ENCODE measurements at regions not wholly inside any gene's neighbourhood (a gene's known extent, or its start where the extent isn't known, plus 50 kb on each side); places are given as distances from the start of the nearest gene placed in this dataset.
"Not testable (repeated sequence)": the region's sequence is repeated elsewhere in the genome, so short reads cannot be mapped to it uniquely, and the experiment has no call there.

DNA sequence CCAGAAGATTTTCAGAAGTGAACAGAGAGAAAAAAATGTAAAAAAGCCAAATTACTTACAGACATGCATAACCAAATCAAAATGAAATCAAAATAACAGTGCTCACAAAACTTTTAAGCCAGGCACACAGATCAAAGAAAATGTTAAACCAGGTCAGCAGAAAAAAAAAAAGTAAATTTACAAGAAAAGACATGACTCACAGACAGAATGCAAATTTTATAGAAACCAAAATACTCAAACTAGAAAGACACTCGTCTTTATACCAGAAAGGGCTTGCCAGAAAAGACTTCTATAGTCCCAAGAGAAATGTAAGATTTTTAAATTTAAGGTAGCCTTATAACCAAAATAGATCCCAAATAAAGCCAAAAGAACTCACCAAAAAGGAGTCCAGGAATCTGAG lies 86.5 kb upstream of the COG2 start:
- ChIA-PET POLR2A (ENCODE audit: partially characterized antibody) (no interaction called here), CTCF (ENCODE audit: partially characterized antibody) (no interaction called here)
- Histone ChIP-seq H3K9me3 (ENCODE audit: control insufficient read depth in 1 of 2, low read length in 2 of 2) (no peaks in the 10 kb centered on the region), H3K4me3 (ENCODE audit: low read length in 2 of 2) (no peak overlapping the region), H3K27ac (ENCODE audit: low read depth, low read length) (no peak overlapping the region), H3K36me3 (ENCODE audit: insufficient read depth, low read length) (no peaks in the 10 kb centered on the region), H3K4me1 (ENCODE audit: insufficient read depth, low read length) (no peaks in the 10 kb centered on the region), H3K27me3 (ENCODE audit: insufficient read depth, low read length) (no peaks in the 10 kb centered on the region)
- intact Hi-C loops (cut with micrococcal nuclease) = no loop called here
- Mint-ChIP-seq H3K27ac (no peak overlapping the region), H3K36me3 (no peaks in the 10 kb centered on the region), H3K4me3 (no peak overlapping the region), H3K9me3 (peaks cover 0 to 3% (median 0%) of the 10 kb centered on the region in 8 donors), H3K4me1 (no peaks in the 10 kb centered on the region), H3K27me3 (peaks cover 11 to 14% of the 10 kb centered on the region in 2 donors)
- no peak for DNase-seq

DNA sequence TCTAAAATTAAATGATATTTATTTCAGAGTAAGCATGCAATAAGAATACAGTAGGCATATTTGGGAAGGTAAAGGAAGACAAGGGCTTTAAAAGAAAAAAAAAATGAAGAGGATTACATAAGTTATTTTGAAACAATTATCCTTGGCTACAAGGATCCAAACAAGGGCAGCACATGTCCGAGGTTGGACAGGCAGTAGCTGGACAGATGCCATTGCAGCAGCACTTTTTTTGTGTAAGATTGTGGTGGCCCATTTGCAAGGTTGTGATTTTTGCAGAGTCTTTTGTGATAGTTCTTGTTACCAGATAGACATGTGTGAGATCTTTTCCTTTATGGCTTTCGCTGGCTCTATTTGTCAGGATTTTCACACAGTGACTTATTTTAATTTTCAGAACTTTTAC lies 89.4 kb upstream of the COG2 start:
- DNase-seq = no peak
- intact Hi-C loops (cut with micrococcal nuclease) = no loop called here
- Mint-ChIP-seq H3K27me3 (peaks cover 11 to 13% of the 10 kb centered on the region in 2 donors), H3K4me3 (no peak overlapping the region), H3K4me1 (no peaks in the 10 kb centered on the region), H3K9me3 (peaks cover 0 to 3% (median 0%) of the 10 kb centered on the region in 8 donors), H3K36me3 (no peaks in the 10 kb centered on the region), H3K27ac (no peak overlapping the region)
- Histone ChIP-seq H3K4me3 (ENCODE audit: low read length in 2 of 2) (no peak overlapping the region), H3K27ac (ENCODE audit: low read depth, low read length) (no peak overlapping the region), H3K9me3 (ENCODE audit: control insufficient read depth in 1 of 2, low read length in 2 of 2) (no peaks in the 10 kb centered on the region), H3K36me3 (ENCODE audit: insufficient read depth, low read length) (no peaks in the 10 kb centered on the region), H3K27me3 (ENCODE audit: insufficient read depth, low read length) (no peaks in the 10 kb centered on the region), H3K4me1 (ENCODE audit: insufficient read depth, low read length) (no peaks in the 10 kb centered on the region)
- CTCF ChIA-PET (ENCODE audit: partially characterized antibody) = no interaction called here
- POLR2A ChIA-PET (ENCODE audit: partially characterized antibody) = no interaction called here

DNA sequence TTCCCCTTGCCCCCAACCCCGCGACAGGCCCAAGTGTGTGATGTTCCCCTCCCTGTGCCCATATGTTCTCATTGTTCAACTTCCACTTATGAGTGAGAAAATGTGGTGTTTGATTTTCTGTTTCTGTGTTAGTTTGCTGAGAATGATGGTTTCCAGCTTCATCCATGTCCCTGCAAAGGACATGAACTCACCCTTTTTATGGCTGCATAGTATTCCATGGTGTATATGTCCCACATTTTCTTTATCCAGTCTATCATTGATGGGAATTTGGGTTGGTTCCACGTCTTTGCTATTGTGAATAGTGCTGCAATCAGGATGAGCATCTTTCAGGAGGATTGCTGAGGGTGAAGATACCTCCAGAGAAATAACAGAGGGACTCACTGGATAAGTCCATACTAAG lies 91.3 kb upstream of the COG2 start:
- H3K36me3 Mint-ChIP-seq; H3K4me1 ChIP-seq (ENCODE audit: insufficient read depth, low read length); H3K36me3 ChIP-seq (ENCODE audit: insufficient read depth, low read length); H3K27me3 ChIP-seq (ENCODE audit: insufficient read depth, low read length); H3K4me1 Mint-ChIP-seq; H3K9me3 Mint-ChIP-seq; CTCF ChIA-PET (ENCODE audit: partially characterized antibody); H3K9me3 ChIP-seq (ENCODE audit: control insufficient read depth in 1 of 2, low read length in 2 of 2); POLR2A ChIA-PET (ENCODE audit: partially characterized antibody); H3K4me3 ChIP-seq (ENCODE audit: low read length in 2 of 2); intact Hi-C loops (cut with micrococcal nuclease); H3K27ac ChIP-seq (ENCODE audit: low read depth, low read length); DNase-seq; H3K4me3 Mint-ChIP-seq; H3K27ac Mint-ChIP-seq: not testable (repeated sequence)
- H3K27me3 Mint-ChIP-seq = peaks cover 12 to 13% of the 10 kb centered on the region in 2 donors

DNA sequence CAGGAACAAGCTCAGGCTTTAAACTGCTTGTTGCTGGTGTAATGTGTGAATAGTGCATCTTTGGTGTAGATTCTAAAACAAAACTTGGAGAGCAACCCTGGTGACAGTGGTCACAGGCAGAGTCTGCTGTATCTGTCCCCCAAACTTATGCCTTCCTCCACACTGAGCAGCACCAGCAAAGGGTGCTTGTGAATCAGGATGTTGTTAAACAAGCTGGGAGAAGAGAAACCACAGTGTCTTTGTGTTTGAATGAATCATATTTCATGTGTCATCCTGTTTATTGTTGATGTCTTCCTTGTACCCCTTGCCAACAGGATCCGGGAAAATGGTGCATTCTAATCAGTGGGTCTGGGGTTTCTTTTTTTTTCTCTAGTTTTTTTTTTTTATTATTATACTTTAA lies 91.9 kb upstream of the COG2 start:
- H3K27ac Mint-ChIP-seq = no peak overlapping the region
- ChIA-PET CTCF (ENCODE audit: partially characterized antibody) (no interaction called here), POLR2A (ENCODE audit: partially characterized antibody) (no interaction called here)
- H3K4me1 Mint-ChIP-seq = no peaks in the 10 kb centered on the region
- DNase-seq = no peak
- peaks cover 13% of the 10 kb centered on the region in 2 donors for H3K27me3 Mint-ChIP-seq
- H3K9me3 Mint-ChIP-seq = peaks cover 0 to 3% (median 0%) of the 10 kb centered on the region in 8 donors
- no peak overlapping the region for H3K4me3 ChIP-seq (ENCODE audit: low read length in 2 of 2)
- no peak overlapping the region for H3K4me3 Mint-ChIP-seq
- H3K27me3 ChIP-seq (ENCODE audit: insufficient read depth, low read length) = no peaks in the 10 kb centered on the region
- intact Hi-C loops (cut with micrococcal nuclease) = no loop called here
- no peaks in the 10 kb centered on the region for H3K36me3 Mint-ChIP-seq
- H3K36me3 ChIP-seq (ENCODE audit: insufficient read depth, low read length) = no peaks in the 10 kb centered on the region
- H3K4me1 ChIP-seq (ENCODE audit: insufficient read depth, low read length) = no peaks in the 10 kb centered on the region
- no peak overlapping the region for H3K27ac ChIP-seq (ENCODE audit: low read depth, low read length)
- H3K9me3 ChIP-seq (ENCODE audit: control insufficient read depth in 1 of 2, low read length in 2 of 2) = no peaks in the 10 kb centered on the region

DNA sequence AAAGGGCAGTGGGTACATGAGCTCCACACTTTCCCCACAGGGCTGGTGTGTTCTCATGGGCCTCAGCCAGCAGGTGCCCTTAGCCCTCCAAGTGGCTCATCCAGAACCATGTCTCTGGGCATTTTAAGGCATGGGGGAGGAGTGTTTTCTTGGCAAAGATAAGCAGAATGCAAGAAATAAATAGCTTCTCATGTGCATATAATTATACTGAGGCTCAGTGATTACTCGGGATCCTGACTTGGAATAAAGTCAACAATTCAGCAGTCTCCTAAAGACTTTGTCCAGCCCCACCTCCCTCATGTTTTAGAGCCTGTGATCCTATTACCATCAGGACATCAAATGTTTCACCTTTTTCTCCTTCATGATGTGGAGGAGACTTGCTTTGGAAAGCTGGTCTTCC lies 92.7 kb upstream of the COG2 start:
- H3K27me3 ChIP-seq (ENCODE audit: insufficient read depth, low read length) = no peaks in the 10 kb centered on the region
- no peaks in the 10 kb centered on the region for H3K4me1 ChIP-seq (ENCODE audit: insufficient read depth, low read length)
- Mint-ChIP-seq H3K4me3 (no peak overlapping the region), H3K27ac (no peak overlapping the region), H3K4me1 (no peaks in the 10 kb centered on the region), H3K9me3 (peaks cover 0 to 3% (median 0%) of the 10 kb centered on the region in 8 donors), H3K27me3 (peaks cover 13% of the 10 kb centered on the region in 2 donors), H3K36me3 (no peaks in the 10 kb centered on the region)
- DNase-seq = no peak
- H3K4me3 ChIP-seq (ENCODE audit: low read length in 2 of 2) = no peak overlapping the region
- no peaks in the 10 kb centered on the region for H3K36me3 ChIP-seq (ENCODE audit: insufficient read depth, low read length)
- intact Hi-C loops (cut with micrococcal nuclease) = no loop called here
- no peak overlapping the region for H3K27ac ChIP-seq (ENCODE audit: low read depth, low read length)
- no peaks in the 10 kb centered on the region for H3K9me3 ChIP-seq (ENCODE audit: control insufficient read depth in 1 of 2, low read length in 2 of 2)
- ChIA-PET POLR2A (ENCODE audit: partially characterized antibody) (no interaction called here), CTCF (ENCODE audit: partially characterized antibody) (no interaction called here)

DNA sequence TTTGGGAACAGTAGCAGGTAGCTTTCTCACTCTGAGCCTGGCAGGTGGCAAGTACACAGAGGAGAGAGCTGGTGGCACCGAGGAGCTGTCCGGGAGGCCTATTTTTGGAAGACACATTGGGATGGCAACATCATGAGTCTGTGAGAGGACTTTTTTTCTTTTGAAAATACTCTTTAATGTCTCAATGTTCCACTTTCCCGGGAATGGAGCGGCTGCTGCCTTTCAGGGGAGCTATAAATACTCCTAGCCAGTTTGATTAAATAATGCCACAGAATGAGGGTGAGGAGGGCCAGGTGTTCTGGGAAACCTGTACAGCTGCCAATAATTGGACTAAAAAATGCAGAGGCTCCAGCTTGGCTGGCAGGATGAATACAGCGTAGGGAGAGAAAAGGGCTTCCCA lies 93.3 kb upstream of the COG2 start:
- Histone ChIP-seq H3K27me3 (ENCODE audit: insufficient read depth, low read length) (no peaks in the 10 kb centered on the region), H3K27ac (ENCODE audit: low read depth, low read length) (no peak overlapping the region), H3K9me3 (ENCODE audit: control insufficient read depth in 1 of 2, low read length in 2 of 2) (no peaks in the 10 kb centered on the region), H3K4me3 (ENCODE audit: low read length in 2 of 2) (no peak overlapping the region), H3K4me1 (ENCODE audit: insufficient read depth, low read length) (no peaks in the 10 kb centered on the region), H3K36me3 (ENCODE audit: insufficient read depth, low read length) (no peaks in the 10 kb centered on the region)
- peaks cover 0 to 3% (median 0%) of the 10 kb centered on the region in 8 donors for H3K9me3 Mint-ChIP-seq
- H3K36me3 Mint-ChIP-seq = no peaks in the 10 kb centered on the region
- H3K27ac Mint-ChIP-seq = no peak overlapping the region
- DNase-seq = no peak
- H3K4me3 Mint-ChIP-seq = no peak overlapping the region
- ChIA-PET POLR2A (ENCODE audit: partially characterized antibody) (no interaction called here), CTCF (ENCODE audit: partially characterized antibody) (no interaction called here)
- no peaks in the 10 kb centered on the region for H3K4me1 Mint-ChIP-seq
- intact Hi-C loops (cut with micrococcal nuclease) = no loop called here
- H3K27me3 Mint-ChIP-seq = peaks cover 13% of the 10 kb centered on the region in 2 donors

DNA sequence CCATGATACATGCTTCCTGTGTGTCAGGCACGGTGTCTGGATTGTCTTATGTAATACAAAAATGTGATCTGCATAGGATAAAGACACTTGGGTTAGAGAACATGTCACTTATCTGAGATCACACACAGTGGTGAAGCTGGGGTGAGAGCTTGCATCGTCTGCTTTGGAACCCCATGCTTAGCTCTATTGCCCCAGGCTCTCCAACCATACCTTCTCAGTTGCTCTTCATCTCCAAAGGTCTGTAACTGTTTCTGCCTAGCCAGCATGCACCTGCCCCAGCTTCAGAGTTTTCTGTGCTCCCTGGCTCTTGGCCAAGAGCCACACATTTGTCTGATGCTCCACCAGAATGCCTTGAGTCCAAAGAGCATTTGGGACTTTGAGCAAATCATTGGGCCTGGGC lies 93.9 kb upstream of the COG2 start:
- Histone ChIP-seq H3K27me3 (ENCODE audit: insufficient read depth, low read length) (no peaks in the 10 kb centered on the region), H3K36me3 (ENCODE audit: insufficient read depth, low read length) (no peaks in the 10 kb centered on the region), H3K4me1 (ENCODE audit: insufficient read depth, low read length) (no peaks in the 10 kb centered on the region), H3K9me3 (ENCODE audit: control insufficient read depth in 1 of 2, low read length in 2 of 2) (no peaks in the 10 kb centered on the region), H3K27ac (ENCODE audit: low read depth, low read length) (no peak overlapping the region), H3K4me3 (ENCODE audit: low read length in 2 of 2) (no peak overlapping the region)
- ChIA-PET POLR2A (ENCODE audit: partially characterized antibody) (no interaction called here), CTCF (ENCODE audit: partially characterized antibody) (no interaction called here)
- intact Hi-C loops (cut with micrococcal nuclease) = no loop called here
- H3K4me1 Mint-ChIP-seq = no peaks in the 10 kb centered on the region
- DNase-seq = no peak
- H3K4me3 Mint-ChIP-seq = no peak overlapping the region
- peaks cover 0 to 3% (median 0%) of the 10 kb centered on the region in 8 donors for H3K9me3 Mint-ChIP-seq
- H3K27me3 Mint-ChIP-seq = peaks cover 7 to 13% of the 10 kb centered on the region in 2 donors
- no peaks in the 10 kb centered on the region for H3K36me3 Mint-ChIP-seq
- no peak overlapping the region for H3K27ac Mint-ChIP-seq

DNA sequence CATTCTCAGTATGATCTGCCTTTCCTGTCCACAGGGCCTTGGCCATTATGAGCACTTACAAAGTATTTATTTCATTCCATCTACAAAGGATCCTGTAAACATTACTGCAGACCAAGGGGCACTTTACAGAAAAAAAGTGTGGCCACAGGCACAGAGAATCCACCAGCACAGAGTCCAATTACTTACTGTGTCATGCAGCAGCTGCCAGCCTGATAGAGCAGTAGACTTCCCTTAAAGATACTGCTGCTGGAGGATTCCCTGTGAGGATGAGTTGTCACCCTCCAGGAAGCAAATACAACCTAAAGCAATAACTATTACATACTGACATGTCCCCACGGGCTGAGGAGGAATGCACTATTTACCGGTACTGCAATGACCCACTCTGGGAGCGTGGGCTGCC lies 97.1 kb upstream of the COG2 start:
- H3K9me3 Mint-ChIP-seq = peaks cover 0 to 2% (median 0%) of the 10 kb centered on the region in 8 donors
- H3K27me3 Mint-ChIP-seq = peaks cover 3 to 5% of the 10 kb centered on the region in 2 donors
- ChIA-PET POLR2A (ENCODE audit: partially characterized antibody) (no interaction called here), CTCF (ENCODE audit: partially characterized antibody) (no interaction called here)
- Histone ChIP-seq H3K4me3 (ENCODE audit: low read length in 2 of 2) (no peak overlapping the region), H3K27ac (ENCODE audit: low read depth, low read length) (no peak overlapping the region), H3K4me1 (ENCODE audit: insufficient read depth, low read length) (no peaks in the 10 kb centered on the region), H3K9me3 (ENCODE audit: control insufficient read depth in 1 of 2, low read length in 2 of 2) (no peaks in the 10 kb centered on the region), H3K36me3 (ENCODE audit: insufficient read depth, low read length) (no peaks in the 10 kb centered on the region), H3K27me3 (ENCODE audit: insufficient read depth, low read length) (no peaks in the 10 kb centered on the region)
- H3K36me3 Mint-ChIP-seq = no peaks in the 10 kb centered on the region
- no peaks in the 10 kb centered on the region for H3K4me1 Mint-ChIP-seq
- H3K4me3 Mint-ChIP-seq = no peak overlapping the region
- intact Hi-C loops (cut with micrococcal nuclease) = no loop called here
- no peak overlapping the region for H3K27ac Mint-ChIP-seq
- no peak for DNase-seq
